Cerebellar nuclear complex (tissue), 1 donor: ENCODE measurements at regions not wholly inside any gene's neighbourhood (a gene's known extent, or its start where the extent isn't known, plus 50 kb on each side); places are given as distances from the start of the nearest gene placed in this dataset.

Experiments
- DNase-seq, 2 experiments: peaks; one replicate each; lab custom pipeline; 2025; lab: John Stamatoyannopoulos, UW

- no peak for DNase-seq
Measured at GRCh38 chr14:104319491-104320241, 181.3 kb downstream of the KIF26A start.

GRCh38 chr14:104320611-104321086, 182.3 kb downstream of the KIF26A start:
- no peak for DNase-seq

DNA sequence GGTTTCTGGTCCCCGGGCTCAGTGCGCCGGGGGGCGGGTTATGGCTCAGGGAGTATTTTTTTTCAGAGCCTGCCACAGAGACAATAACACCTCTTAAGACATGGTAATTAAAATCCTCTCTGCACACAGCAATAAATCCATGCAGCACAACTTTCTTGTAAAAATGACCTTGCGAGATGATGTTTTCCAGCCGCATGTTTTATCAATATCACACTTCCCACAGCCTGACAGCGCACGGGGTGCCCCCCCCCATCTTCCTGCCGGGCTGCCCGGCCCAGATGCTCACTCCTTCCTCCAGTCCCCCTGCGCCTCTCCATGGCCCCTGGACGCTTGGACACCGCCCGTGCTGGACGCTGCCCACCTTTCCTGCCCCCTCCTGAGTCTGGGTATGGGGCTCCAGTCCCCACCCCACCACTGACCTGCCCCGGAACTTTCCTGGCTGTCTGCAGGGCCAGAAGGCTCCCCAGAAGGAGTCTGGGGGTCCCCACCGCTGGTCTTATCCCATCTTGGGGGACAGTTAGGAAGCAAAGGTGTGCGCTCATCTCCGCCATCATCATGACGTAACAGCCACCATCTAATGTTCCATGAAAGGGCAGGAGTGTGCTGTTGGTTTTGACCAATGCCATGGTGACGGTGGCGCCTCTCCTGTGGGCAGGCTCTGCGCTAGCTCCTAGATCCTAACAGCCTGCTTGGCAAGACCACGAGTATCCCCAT, 182.9 kb downstream of the KIF26A start:
- DNase-seq = no peak

- no peak for DNase-seq
Measured at GRCh38 chr14:104321802-104322130, 183.4 kb downstream of the KIF26A start.

GRCh38 chr14:104322531-104323366, 184.4 kb downstream of the KIF26A start:
- DNase-seq = no peak

DNA sequence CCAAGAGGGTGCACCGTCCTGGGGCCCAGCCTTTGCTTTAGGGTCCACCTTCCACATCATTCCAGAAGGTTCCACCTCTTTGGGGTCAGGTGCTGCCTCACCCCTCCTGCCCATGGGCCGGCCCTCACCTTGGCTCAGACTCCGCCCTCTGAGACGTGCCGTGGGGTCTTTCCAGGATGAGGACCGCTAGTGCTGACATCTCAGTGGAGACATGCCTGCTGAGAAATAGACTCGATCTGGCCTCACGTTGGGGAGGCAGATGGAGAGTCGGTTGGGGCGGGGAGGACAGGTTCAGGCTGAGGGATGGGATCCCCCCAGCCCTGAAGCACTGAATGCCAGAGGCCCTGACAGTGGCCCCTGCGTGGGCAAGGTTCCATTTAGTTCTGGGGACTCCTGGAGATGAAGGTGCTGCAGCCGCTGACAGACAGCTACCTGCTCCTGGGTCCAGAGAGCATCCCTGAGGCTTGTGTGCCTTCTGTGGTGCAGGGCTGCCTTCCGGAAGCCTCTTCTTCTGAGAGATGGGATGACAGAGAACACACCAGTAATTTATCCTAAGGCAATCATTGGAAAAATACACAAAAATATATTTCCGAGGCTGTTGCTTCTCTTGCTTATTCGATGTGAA, 185.3 kb downstream of the KIF26A start:
- DNase-seq = no peak

DNA sequence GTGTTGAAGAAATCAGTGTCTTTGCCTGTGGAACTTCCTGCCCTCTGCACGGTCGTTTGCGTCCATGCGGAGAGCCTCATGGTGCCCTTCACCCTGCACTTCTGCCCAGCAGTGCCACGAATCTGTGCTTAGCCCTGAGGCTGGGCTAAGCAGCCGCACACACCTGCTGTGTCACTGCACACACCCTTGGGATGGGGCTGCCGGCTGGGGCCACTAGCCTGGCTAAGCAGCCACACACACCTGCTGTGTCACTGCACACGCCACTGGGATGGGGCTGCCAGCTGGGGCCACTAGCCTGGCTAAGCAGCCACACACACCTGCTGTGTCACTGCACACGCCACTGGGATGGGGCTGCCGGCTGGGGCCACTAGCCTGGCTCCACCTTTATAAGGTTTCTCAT, 188.5 kb downstream of the KIF26A start:
- no peak for DNase-seq

GRCh38 chr14:104328607-104329006, 190.2 kb downstream of the KIF26A start:
- DNase-seq = no peak

- DNase-seq = no peak
Measured at GRCh38 chr14:104329793-104330192, 191.4 kb downstream of the KIF26A start.

- no peak for DNase-seq
Measured at GRCh38 chr14:104331871-104332605, 193.7 kb downstream of the KIF26A start.

- no peak for DNase-seq
Measured at GRCh38 chr14:104332634-104333270, 194.4 kb downstream of the KIF26A start.

DNA sequence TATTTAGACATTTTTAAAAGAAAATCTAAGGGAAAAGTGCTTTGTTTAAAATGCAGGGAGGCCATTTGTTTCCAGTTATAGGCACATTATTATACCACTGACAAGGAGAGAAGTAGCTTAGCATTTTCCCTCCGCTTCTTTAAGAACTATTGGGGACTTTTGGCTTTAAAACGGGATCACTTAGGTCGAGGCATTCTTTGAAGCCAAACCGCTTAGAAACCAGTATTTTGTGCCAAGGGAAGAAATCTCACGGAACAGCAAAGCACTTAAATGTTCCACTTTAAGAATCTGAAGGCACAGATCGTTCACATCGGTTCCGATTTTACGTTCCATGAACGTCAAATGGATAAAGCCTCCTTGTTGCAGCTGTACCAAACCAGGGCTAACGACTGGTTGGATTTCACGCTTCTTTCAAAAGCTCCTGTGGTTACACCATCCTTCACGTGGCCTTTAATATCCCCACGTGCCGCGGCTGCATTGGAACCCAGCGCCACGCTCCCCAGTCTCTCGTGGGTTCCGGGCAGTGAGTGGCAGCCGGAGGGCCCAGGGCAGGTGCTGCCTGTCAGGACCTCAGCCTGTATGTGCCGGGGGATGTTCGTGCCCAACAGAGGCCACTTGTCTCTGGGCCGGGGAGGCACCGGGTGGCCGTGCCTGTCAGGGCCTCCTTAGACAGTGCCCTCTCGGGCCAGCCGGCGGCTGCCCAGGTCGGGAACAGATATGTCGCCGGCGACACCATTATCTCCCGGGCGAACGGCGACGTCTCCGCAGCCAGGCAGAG, 195.4 kb downstream of the KIF26A start:
- DNase-seq = no peak

- no peak for DNase-seq
Measured at GRCh38 chr14:104334424-104335161, 196.2 kb downstream of the KIF26A start.

GRCh38 chr14:104335176-104335575, 196.8 kb downstream of the KIF26A start:
- no peak for DNase-seq

GRCh38 chr14:104335611-104336010, 197.2 kb downstream of the KIF26A start:
- no peak for DNase-seq

GRCh38 chr14:104337351-104337750, 199.0 kb downstream of the KIF26A start:
- DNase-seq = no peak

DNA sequence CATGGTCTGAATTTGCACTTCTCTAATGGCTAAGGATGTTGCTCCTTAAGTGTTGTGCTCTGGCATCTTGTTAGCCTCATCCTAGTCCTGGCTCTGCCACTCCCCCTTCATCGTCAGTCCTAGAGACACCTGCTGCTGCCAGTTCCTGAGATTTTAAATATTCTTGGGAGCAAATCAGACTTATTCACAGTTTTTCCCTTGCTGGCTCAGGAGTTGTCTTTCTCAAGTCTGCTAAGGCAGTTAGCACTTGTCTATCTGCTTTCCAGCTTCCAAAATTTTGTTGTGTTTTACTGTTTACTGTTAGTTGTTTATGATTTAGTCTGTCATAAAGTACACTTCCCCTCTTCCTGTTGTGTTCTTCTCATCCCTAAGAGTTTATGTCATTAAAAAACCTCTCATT, 201.0 kb downstream of the KIF26A start:
- no peak for DNase-seq

GRCh38 chr14:104339829-104340228, 201.4 kb downstream of the KIF26A start:
- DNase-seq = no peak
